HG02610 (cell line): ENCODE measurements at regions not wholly inside any gene's neighbourhood (a gene's known extent, or its start where the extent isn't known, plus 50 kb on each side); places are given as distances from the start of the nearest gene placed in this dataset.

Experiments
- ATAC-seq: cut with Tn5 transposase; IDR thresholded peaks from one replicate; pipeline ENCODE4 v1.9.1; 2021; ENCODE audit warnings: mild to moderate bottlenecking, moderate library complexity; ENCODE audit not compliant: unreplicated experiment

DNA sequence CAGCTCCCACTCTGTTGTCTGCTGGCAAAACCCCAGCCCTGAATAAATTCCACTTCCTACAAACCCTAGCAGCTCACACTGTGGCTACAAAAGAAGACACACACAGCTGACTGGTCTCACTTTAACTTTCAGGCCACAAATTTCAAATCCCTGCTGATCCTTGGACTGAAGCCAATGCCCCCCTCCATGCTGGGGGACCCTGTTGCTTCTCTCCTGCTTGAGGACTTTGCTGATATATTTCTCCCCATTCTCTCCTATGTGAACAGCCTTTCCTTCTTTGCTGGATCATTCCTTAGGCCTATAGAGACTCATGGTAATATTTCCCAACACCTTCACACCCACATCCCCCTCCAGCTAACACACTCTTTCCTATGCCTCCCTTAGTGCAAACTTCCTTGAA lies 79.6 kb upstream of the ADRA1B start:
- no peak for ATAC-seq

GRCh38 chr5:159837860-159838259 lies 78.4 kb upstream of the ADRA1B start:
- ATAC-seq: no peak

GRCh38 chr5:159838551-159839222 lies 77.6 kb upstream of the ADRA1B start:
- no peak for ATAC-seq

DNA sequence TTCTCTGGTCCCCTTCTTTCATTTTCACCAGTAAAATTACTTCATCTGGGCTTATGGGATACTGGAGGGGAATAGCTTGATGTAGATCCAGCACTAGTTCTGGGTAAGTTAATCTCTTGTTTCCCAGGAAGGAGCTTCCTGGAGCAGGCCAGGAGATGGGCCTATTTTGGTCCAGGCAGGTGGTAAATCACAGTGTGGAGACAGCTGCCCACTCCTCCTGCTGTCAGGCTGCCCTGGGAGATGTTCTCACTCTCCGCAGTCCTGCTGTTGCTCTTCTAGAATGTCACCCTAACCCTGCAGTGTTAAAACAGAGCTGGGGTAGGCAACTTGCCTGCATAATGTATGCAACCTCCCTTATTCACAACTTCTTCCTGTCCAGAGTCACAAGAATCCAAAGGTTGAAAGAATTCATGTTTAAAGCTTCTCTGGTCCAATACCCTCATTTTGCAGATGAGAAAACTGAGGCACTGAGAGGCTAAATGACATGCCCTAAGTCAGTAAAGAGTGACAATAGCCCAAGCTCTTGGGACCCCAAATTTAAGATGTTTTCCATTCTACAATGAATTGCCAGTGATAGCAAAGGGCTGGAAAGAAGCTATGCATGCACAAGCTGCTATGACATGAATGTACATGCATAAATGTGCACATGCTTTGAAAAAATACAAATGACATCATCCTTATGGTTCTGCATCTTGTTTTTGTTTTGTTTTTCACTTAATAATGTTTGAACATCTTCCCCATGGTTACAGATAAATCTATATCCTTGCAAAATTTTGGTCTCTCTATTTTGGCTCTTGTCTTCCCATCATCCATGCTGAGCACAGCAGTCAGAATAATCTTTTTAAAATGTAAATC lies 71.8 kb upstream of the ADRA1B start:
- no peak for ATAC-seq

DNA sequence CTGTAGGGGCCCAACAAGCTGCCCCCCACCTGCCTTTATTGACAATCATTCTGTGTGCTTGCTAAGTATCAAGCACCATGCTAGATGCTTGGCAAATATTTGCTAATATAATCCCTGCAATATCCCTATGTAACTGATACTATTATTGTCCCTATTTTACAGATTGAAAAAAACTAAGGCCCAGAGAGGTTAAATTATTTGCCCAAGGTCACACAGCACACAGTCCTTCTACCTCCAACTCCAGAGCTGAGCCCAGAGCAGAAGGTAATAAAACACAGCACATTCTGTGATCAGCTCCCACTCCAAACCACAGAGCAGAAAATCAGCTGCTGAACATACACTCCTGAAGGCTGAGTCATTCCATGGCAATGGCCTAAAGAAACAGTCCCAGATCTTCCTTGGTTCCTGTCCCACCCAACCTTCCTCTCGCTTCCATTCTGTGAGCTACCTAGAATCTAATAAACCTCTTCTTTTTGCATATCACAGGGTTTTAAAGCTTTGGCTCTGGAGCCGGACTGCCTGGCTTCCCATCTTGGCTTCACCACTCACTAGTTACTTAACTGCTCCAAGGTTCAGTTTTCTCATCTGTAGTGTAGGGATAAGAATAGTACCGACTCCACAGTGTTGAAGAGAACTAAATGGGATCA lies 66.7 kb upstream of the ADRA1B start:
- ATAC-seq: no peak

DNA sequence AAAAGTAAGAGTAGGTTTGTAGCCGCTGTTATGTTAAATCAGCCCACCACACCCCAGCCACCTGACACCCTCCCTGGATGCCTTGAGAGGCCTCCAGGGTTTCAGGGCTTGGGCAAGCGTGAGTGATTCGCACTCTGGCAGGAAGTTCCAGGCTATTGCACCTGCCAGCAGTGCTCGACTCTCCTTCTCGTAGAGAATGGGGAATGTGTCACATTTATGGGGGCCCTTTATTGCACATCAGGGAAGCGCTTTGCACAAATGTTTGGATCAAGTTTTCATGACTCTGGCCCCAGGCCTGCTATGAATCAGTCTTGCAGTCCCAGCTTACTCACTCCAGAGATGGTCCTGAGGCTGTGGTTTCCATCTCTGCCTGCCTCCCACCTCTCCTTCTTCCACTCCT lies 66.1 kb upstream of the ADRA1B start:
- ATAC-seq: no peak

GRCh38 chr5:159851053-159851452 lies 65.2 kb upstream of the ADRA1B start:
- no peak for ATAC-seq

GRCh38 chr5:159854916-159855315 lies 61.4 kb upstream of the ADRA1B start:
- ATAC-seq: no peak

GRCh38 chr5:159855476-159856191 lies 60.6 kb upstream of the ADRA1B start:
- no peak for ATAC-seq

DNA sequence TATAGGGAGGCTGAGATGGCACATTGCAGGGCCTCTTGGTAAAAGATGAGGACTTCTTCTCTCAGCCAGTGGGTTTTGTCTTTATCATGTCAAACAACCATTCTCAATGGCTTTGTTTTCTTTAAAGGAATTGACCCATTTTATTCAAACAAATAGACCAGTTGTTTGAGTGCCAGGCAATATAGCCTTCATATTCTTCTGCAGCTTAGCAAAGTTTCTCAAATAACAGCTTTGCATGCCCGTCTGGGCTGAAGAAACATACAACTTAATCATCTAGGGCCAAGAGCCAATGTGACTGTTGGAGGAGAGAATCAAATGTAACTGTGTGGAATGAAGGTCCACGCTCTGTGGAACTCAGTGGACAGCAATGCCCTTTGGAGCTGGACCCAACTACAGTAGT lies 57.4 kb upstream of the ADRA1B start:
- ATAC-seq: no peak

- no peak for ATAC-seq
Observed at GRCh38 chr5:159861086-159861485, 55.2 kb upstream of the ADRA1B start.

- peak; percentile 83 for ATAC-seq
Observed at GRCh38 chr5:159864885-159865691, 51.2 kb upstream of the ADRA1B start.

- no peak for ATAC-seq
Observed at GRCh38 chr5:159866093-159866492, 50.2 kb upstream of the ADRA1B start.
